Endothelial cell of umbilical vein (primary cell): ENCODE measurements at regions not wholly inside any gene's neighbourhood (a gene's known extent, or its start where the extent isn't known, plus 50 kb on each side); places are given as distances from the start of the nearest gene placed in this dataset.

Experiments
- BruUV-seq: library from RNA; stranded (reverse); fragments of 400-500 nt; replicated peaks from 2 replicates; lab custom pipeline; 2021; lab: Mats Ljungman, UMichigan
- CTCF ChIA-PET: fragments of 300-600, 350-600 bp; sonication (Branson Sonifier 250); formaldehyde crosslinking; loops from one replicate; lab custom pipeline; 2021; ENCODE audit warnings: antibody characterized with exemption, inconsistent platforms; lab: Charles Lee
- POLR2A ChIA-PET: fragments of 300-600, 350-600 bp; sonication (Branson Sonifier 250); formaldehyde crosslinking; loops from one replicate; lab custom pipeline; 2021; ENCODE audit warnings: antibody characterized with exemption, inconsistent platforms; lab: Charles Lee
- DNase-seq: peaks from one replicate; pipeline ENCODE4 v3.0.0-alpha.2; 2011; ENCODE audit warnings: low read depth, low spot score
- FAIRE-seq: peaks from 2 replicates; lab custom pipeline; 2011; peaks lifted over from hg19 to GRCh38; lab: Jason Lieb, UNC
- H2AFZ ChIP-seq: 2 replicates; pipeline ENCODE4 v1.6.0; 2012; ENCODE audit warnings: low read depth, low read length, control low read depth, inconsistent platforms
- H3K27ac ChIP-seq: 2 replicates; pipeline ENCODE4 v1.5.1; 2011; ENCODE audit warnings: low read depth, mild to moderate bottlenecking, control low read depth, low read length, moderate library complexity; ENCODE audit not compliant: insufficient read depth
- H3K27me3 ChIP-seq, 2 experiments: 2 replicates each; pipeline versions ENCODE4 v1.6.0 to v1.6.1; 2011; ENCODE audit warnings: low read length in 2 of 2, mixed read lengths in 1 of 2; ENCODE audit not compliant: control insufficient read depth in 2 of 2, insufficient read depth in 2 of 2
- H3K36me3 ChIP-seq, 2 experiments: 2 replicates in 1 of 2; 3 replicates in 1 of 2; pipeline ENCODE4 v1.5.1; 2011; ENCODE audit warnings: low read length in 2 of 2, mild to moderate bottlenecking in 1 of 2, moderate library complexity in 1 of 2; ENCODE audit not compliant: control insufficient read depth in 2 of 2, insufficient read depth in 2 of 2; ENCODE audit errors: extremely low read depth in 1 of 2
- H3K4me1 ChIP-seq: 3 replicates; pipeline ENCODE4 v1.5.1; 2011; ENCODE audit warnings: mild to moderate bottlenecking, low read length; ENCODE audit not compliant: control insufficient read depth, insufficient read depth; ENCODE audit errors: extremely low read depth
- H3K4me2 ChIP-seq: 2 replicates; pipeline ENCODE4 v1.6.1; 2011; ENCODE audit warnings: low read length, control low read depth, mixed read lengths; ENCODE audit not compliant: insufficient read depth
- H3K4me3 ChIP-seq, 3 experiments: fragments of 200-600 bp in 1 of 3; sonication (generic), shearing (Covaris generic) in 1 of 3; replicated peaks in 1 of 3; 2 replicates each; pipeline ENCODE4 v1.5.1; 2011 to 2016; ENCODE audit warnings: control low read depth in 3 of 3, low read length in 3 of 3, mild to moderate bottlenecking in 2 of 3, inconsistent platforms in 1 of 3, low read depth in 1 of 3, moderate library complexity in 1 of 3; ENCODE audit not compliant: insufficient read depth in 1 of 3
- H3K79me2 ChIP-seq: 2 replicates; pipeline ENCODE4 v1.6.0; 2012; ENCODE audit warnings: low read length, inconsistent platforms; ENCODE audit not compliant: control insufficient read depth, insufficient read depth
- H3K9ac ChIP-seq: replicated peaks from 2 replicates; pipeline ENCODE3; 2011; ENCODE audit warnings: low read length, control low read depth; ENCODE audit not compliant: insufficient read depth; ENCODE audit errors: extremely low read depth
- H3K9me1 ChIP-seq: replicated peaks from 3 replicates; pipeline ENCODE4 v1.6.0; 2011; ENCODE audit warnings: mild to moderate bottlenecking, low read length; ENCODE audit not compliant: control insufficient read depth, insufficient read depth; ENCODE audit errors: extremely low read depth
- H3K9me3 ChIP-seq: replicated peaks from 2 replicates; pipeline ENCODE4 v1.5.1; 2012; ENCODE audit warnings: low read length, inconsistent platforms; ENCODE audit not compliant: control insufficient read depth, insufficient read depth
- H4K20me1 ChIP-seq: replicated peaks from 2 replicates; pipeline ENCODE3; 2011; ENCODE audit warnings: mild to moderate bottlenecking, low read length; ENCODE audit not compliant: control insufficient read depth, insufficient read depth; ENCODE audit errors: extremely low read depth
- EZH2 ChIP-seq: IDR thresholded peaks from 2 replicates; pipeline ENCODE4 v1.6.1; 2012; ENCODE audit warnings: borderline replicate concordance, low read depth, mild to moderate bottlenecking, moderate library complexity, low read length, inconsistent platforms; ENCODE audit not compliant: severe bottlenecking
- FOS ChIP-seq: IDR thresholded peaks from 2 replicates; pipeline ENCODE4 v1.6.1; 2011; ENCODE audit warnings: mild to moderate bottlenecking, low read length, moderate library complexity, borderline replicate concordance; ENCODE audit not compliant: insufficient read depth
- GATA2 ChIP-seq: IDR thresholded peaks from 2 replicates; pipeline ENCODE4 v1.7.0; 2011; ENCODE audit warnings: low read depth, mild to moderate bottlenecking, moderate library complexity, mixed read lengths, low read length; ENCODE audit not compliant: insufficient read length, insufficient read depth
- JUN ChIP-seq: IDR thresholded peaks from 2 replicates; pipeline ENCODE4 v1.6.1; 2011; ENCODE audit warnings: borderline replicate concordance, low read depth; ENCODE audit not compliant: insufficient read length, insufficient read depth
- MAX ChIP-seq: IDR thresholded peaks from 2 replicates; pipeline ENCODE4 v1.6.1; 2011; ENCODE audit not compliant: insufficient read depth, insufficient read length
- POLR2A ChIP-seq: IDR thresholded peaks from 2 replicates; pipeline ENCODE4 v1.6.1; 2012; ENCODE audit warnings: low read depth, mild to moderate bottlenecking, control low read depth, low read length
- POLR2AphosphoS5 ChIP-seq: IDR thresholded peaks from 2 replicates; pipeline ENCODE4 v1.6.1; 2012; ENCODE audit warnings: low read depth, mild to moderate bottlenecking, control low read depth, low read length, moderate library complexity; ENCODE audit not compliant: insufficient read depth
- dilution Hi-C: fragments of 300-500 bp; cut with MboI; formaldehyde crosslinking; loops from one replicate; pipeline ENCODE4 v1.15.0; 2019; ENCODE audit warnings: low sequenced_read_pairs; ENCODE audit not compliant: extremely low pct_ligation_motif_present
- intact Hi-C: fragments of 100-400 bp; cut with micrococcal nuclease; formaldehyde crosslinking; loops from one replicate; pipeline ENCODE4 v1.10.0; 2022
- TF ChIP-seq, protein P1 (sequence below), 2 donors: IDR thresholded peaks; 1 replicate in 1 of 2; 2 replicates in 1 of 2; pipeline ENCODE4 v1.5.1; 2011; ENCODE audit warnings: low read length in 2 of 2, mild to moderate bottlenecking in 2 of 2, moderate library complexity in 2 of 2, control low read depth in 1 of 2, inconsistent platforms in 1 of 2, low read depth in 1 of 2; ENCODE audit not compliant: insufficient read depth in 1 of 2; ENCODE audit errors: extremely low read depth in 1 of 2

DNA sequence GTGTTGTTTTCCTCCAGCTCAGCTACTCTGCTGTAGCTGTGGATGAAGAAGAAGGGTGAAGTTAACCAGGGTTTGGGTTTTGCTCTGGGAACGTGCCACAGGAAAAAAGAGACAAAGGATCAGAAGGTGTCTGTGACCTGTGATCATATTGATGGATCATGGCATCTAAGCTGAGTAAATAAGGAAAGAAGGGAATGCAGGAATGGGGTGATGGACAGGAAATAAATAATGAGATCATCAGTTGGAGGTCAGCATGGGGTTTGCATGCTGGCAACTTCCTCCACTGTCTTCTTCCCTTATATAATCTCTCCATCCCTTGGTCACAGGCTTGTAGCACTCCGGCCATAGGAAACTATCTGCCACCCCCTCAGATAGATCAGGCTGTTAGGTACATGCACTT is 430.3 kb upstream of the PDE3A start:
- DNase-seq (peak; percentile 46), FAIRE-seq (no peak)
- no peaks in the 10 kb centered on the region for H4K20me1 ChIP-seq
- H3K9ac ChIP-seq, result no peak overlapping the region
- intact Hi-C loops, result no loop called here
- POLR2A ChIA-PET, result no interaction called here
- H3K4me1 ChIP-seq, result peaks cover 7% of the 10 kb centered on the region
- peak overlapping the region; percentile 4 for H2AFZ ChIP-seq
- no peaks in the 10 kb centered on the region for H3K9me1 ChIP-seq
- H3K9me3 ChIP-seq, result no peaks in the 10 kb centered on the region
- H3K79me2 ChIP-seq, result no peaks in the 10 kb centered on the region
- H3K4me2 ChIP-seq, result peak overlapping the region; percentile 1
- dilution Hi-C loops, result no loop called here
- CTCF ChIA-PET, result interaction anchor here (2.4 kb wide), 1 partner anchor 31 kb away, joined by 6 read pairs; no protein-coding TSS in a partner anchor
- no peak overlapping the region for H3K27ac ChIP-seq
- no peaks in the 10 kb centered on the region for H3K27me3 ChIP-seq
- no TSS peak for BruUV-seq
- H3K4me3 ChIP-seq, result no peak overlapping the region
- no peak for TF ChIP-seq POLR2A
- TF ChIP-seq, protein P1, sequence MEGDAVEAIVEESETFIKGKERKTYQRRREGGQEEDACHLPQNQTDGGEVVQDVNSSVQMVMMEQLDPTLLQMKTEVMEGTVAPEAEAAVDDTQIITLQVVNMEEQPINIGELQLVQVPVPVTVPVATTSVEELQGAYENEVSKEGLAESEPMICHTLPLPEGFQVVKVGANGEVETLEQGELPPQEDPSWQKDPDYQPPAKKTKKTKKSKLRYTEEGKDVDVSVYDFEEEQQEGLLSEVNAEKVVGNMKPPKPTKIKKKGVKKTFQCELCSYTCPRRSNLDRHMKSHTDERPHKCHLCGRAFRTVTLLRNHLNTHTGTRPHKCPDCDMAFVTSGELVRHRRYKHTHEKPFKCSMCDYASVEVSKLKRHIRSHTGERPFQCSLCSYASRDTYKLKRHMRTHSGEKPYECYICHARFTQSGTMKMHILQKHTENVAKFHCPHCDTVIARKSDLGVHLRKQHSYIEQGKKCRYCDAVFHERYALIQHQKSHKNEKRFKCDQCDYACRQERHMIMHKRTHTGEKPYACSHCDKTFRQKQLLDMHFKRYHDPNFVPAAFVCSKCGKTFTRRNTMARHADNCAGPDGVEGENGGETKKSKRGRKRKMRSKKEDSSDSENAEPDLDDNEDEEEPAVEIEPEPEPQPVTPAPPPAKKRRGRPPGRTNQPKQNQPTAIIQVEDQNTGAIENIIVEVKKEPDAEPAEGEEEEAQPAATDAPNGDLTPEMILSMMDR (IDR thresholded peaks at IDR 0.05; ENCODE audit: extremely low read depth in 1 of 2, insufficient read depth in 1 of 2, low read depth in 1 of 2, low read length in 2 of 2), result no peak
- no peak for TF ChIP-seq EZH2
- TF ChIP-seq POLR2AphosphoS5, result peak; percentile 38
- peak; percentile 29 for TF ChIP-seq JUN
- peak; percentile 30 for TF ChIP-seq GATA2
- TF ChIP-seq MAX, result no peak
- peak; percentile 10 for TF ChIP-seq FOS
- H3K36me3 ChIP-seq, result no peaks in the 10 kb centered on the region
